ENCODE measurements at regions not wholly inside any gene's neighbourhood (a gene's known extent, or its start where the extent isn't known, plus 50 kb on each side); places are given as distances from the start of the nearest gene placed in this dataset.

DNA sequence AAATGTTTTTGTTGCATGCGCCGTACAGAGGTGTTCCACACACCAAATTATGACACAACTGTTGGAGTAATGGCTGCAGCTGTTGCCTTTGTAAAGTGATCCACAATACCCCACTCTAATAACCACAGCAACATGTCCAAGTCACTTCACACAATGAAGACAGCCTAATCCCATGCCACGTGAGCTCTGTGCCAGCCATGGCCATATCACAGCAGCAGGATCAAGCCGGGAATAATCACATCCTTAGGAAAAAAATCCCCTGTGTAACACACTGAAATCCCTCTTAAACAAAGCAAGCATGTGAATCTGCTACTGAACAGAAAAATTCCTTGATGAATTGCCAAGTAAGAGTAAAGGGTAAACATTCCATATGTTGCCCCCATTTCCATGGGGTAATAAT lies 179.5 kb upstream of the PARD3B start:
- TF ChIP-seq, protein P1, sequence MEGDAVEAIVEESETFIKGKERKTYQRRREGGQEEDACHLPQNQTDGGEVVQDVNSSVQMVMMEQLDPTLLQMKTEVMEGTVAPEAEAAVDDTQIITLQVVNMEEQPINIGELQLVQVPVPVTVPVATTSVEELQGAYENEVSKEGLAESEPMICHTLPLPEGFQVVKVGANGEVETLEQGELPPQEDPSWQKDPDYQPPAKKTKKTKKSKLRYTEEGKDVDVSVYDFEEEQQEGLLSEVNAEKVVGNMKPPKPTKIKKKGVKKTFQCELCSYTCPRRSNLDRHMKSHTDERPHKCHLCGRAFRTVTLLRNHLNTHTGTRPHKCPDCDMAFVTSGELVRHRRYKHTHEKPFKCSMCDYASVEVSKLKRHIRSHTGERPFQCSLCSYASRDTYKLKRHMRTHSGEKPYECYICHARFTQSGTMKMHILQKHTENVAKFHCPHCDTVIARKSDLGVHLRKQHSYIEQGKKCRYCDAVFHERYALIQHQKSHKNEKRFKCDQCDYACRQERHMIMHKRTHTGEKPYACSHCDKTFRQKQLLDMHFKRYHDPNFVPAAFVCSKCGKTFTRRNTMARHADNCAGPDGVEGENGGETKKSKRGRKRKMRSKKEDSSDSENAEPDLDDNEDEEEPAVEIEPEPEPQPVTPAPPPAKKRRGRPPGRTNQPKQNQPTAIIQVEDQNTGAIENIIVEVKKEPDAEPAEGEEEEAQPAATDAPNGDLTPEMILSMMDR (IDR thresholded peaks at IDR 0.05 in 4 of 5, conservative IDR thresholded peaks at IDR 0.05 in 1 of 5), result no peak
- TF ChIP-seq POLR2A (IDR thresholded peaks at IDR 0.05), result no peak
